ENCODE measurements at regions not wholly inside any gene's neighbourhood (a gene's known extent, or its start where the extent isn't known, plus 50 kb on each side); places are given as distances from the start of the nearest gene placed in this dataset.

DNA sequence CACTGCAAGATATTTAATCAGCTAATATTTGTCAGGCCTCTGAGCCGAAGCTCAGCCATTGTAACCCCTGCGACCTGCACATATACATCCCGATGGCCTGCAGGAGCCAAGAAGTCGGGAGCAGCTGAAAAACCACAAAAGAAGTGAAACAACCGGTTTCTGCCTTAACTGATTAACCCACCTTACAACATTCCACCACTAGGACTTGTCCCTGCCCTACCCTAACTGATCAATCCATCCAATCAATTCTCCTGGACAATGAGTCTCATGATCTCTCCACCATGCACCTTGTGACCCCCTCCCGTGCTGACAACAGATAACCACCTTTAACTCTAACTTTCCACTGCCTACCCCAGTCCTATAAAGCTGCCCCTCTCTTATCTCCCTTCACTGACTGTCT lies 945.4 kb upstream of the GYPC start:
- H3K9ac ChIP-seq (ENCODE audit: low read length), result no peak overlapping the region
- no peaks in the 10 kb centered on the region for H3K36me3 ChIP-seq (ENCODE audit: control insufficient read depth, insufficient read depth, low read length, severe bottlenecking)
- H3K4me3 ChIP-seq (ENCODE audit: low read length), result no peak overlapping the region
- no peaks in the 10 kb centered on the region for H3K4me1 ChIP-seq (ENCODE audit: control insufficient read depth, insufficient read depth, low read length)
- no peaks in the 10 kb centered on the region for H3K27me3 ChIP-seq (replicated peaks; ENCODE audit: control insufficient read depth, insufficient read depth, low read length)
- no peaks in the 10 kb centered on the region for H3K9me3 ChIP-seq (ENCODE audit: control insufficient read depth, low read length)
- no peak for DNase-seq (ENCODE audit: low read depth)

GRCh38 chr2:125711075-125711474 lies 944.9 kb upstream of the GYPC start:
- H3K9ac ChIP-seq (ENCODE audit: low read length), result no peak overlapping the region
- no peaks in the 10 kb centered on the region for H3K9me3 ChIP-seq (ENCODE audit: control insufficient read depth, low read length)
- H3K4me1 ChIP-seq (ENCODE audit: control insufficient read depth, insufficient read depth, low read length), result no peaks in the 10 kb centered on the region
- H3K36me3 ChIP-seq (ENCODE audit: control insufficient read depth, insufficient read depth, low read length, severe bottlenecking), result no peaks in the 10 kb centered on the region
- H3K27me3 ChIP-seq (replicated peaks; ENCODE audit: control insufficient read depth, insufficient read depth, low read length), result no peaks in the 10 kb centered on the region
- no peak for DNase-seq (ENCODE audit: low read depth)
- H3K4me3 ChIP-seq (ENCODE audit: low read length), result no peak overlapping the region

DNA sequence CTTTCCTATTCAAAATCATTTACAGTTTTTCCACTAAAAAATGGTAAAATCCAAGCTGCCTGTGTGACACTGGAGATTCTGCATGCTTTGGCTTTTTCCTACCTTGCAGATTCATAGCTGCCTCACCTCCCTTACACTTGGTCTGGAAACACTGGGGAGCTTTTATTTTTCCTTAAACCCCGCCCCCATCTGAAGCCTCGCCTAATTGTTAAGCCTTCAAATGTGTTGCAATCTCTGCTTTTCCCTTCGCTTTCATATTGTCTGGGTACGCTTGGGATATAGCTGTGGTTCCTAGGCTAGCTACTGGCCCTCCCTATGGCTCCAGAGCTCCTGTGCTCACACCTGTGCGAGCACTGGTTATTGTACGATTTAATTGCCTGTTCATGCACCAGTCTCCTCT lies 942.4 kb upstream of the GYPC start:
- H3K4me3 ChIP-seq (ENCODE audit: low read length), result no peak overlapping the region
- no peak overlapping the region for H3K9ac ChIP-seq (ENCODE audit: low read length)
- no peaks in the 10 kb centered on the region for H3K4me1 ChIP-seq (ENCODE audit: control insufficient read depth, insufficient read depth, low read length)
- no peaks in the 10 kb centered on the region for H3K27me3 ChIP-seq (replicated peaks; ENCODE audit: control insufficient read depth, insufficient read depth, low read length)
- H3K9me3 ChIP-seq (ENCODE audit: control insufficient read depth, low read length), result no peaks in the 10 kb centered on the region
- DNase-seq (ENCODE audit: low read depth), result no peak
- no peaks in the 10 kb centered on the region for H3K36me3 ChIP-seq (ENCODE audit: control insufficient read depth, insufficient read depth, low read length, severe bottlenecking)

GRCh38 chr2:125721072-125721721 lies 934.8 kb upstream of the GYPC start:
- Histone ChIP-seq H3K4me3 (ENCODE audit: low read length) (no peak overlapping the region), H3K27me3 (replicated peaks; ENCODE audit: control insufficient read depth, insufficient read depth, low read length) (no peaks in the 10 kb centered on the region), H3K4me1 (ENCODE audit: control insufficient read depth, insufficient read depth, low read length) (no peaks in the 10 kb centered on the region), H3K9me3 (ENCODE audit: control insufficient read depth, low read length) (no peaks in the 10 kb centered on the region), H3K36me3 (ENCODE audit: control insufficient read depth, insufficient read depth, low read length, severe bottlenecking) (no peaks in the 10 kb centered on the region), H3K9ac (ENCODE audit: low read length) (no peak overlapping the region)
- no peak for DNase-seq (ENCODE audit: low read depth)

DNA sequence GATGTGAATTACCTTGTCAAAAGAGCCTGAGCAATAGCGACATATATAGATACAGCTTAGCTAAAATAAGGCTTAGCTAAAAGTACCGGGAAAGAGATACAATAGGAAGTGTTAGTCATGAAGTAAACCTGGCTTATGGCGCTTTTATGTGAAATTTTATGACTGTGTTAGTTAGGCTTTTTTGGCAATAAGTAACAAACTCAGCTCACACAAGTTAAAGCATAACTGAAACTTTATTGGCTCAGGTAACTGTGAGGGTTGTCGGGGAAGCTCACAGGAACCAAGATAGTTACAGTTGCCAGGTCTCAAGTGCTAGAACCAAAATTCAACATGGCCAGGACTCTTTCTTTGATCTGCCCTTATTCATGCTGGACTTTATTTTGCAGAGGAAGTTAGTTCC lies 925.0 kb upstream of the GYPC start:
- Histone ChIP-seq H3K9me3 (ENCODE audit: control insufficient read depth, low read length) (no peaks in the 10 kb centered on the region), H3K36me3 (ENCODE audit: control insufficient read depth, insufficient read depth, low read length, severe bottlenecking) (no peaks in the 10 kb centered on the region), H3K4me3 (ENCODE audit: low read length) (no peak overlapping the region), H3K27me3 (replicated peaks; ENCODE audit: control insufficient read depth, insufficient read depth, low read length) (no peaks in the 10 kb centered on the region), H3K9ac (ENCODE audit: low read length) (no peak overlapping the region), H3K4me1 (ENCODE audit: control insufficient read depth, insufficient read depth, low read length) (no peaks in the 10 kb centered on the region)
- no peak for DNase-seq (ENCODE audit: low read depth)

DNA sequence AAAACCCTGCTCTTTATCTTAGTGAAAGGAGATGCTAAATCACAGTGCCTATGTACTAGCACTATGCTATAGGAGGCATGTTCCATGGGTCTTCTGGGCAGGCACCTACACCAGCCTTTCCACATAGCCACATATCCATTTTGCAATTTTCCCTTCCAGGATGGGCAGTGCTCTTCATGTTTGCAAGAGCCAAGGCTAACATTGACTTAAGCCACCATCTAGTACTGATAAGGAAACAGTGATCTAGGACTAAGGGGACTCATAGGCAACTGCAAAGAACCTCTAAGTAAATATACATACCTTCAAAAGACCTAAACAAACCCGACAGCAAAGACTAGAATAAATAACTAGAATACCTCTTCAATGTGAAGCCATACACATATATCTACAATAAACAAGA lies 919.7 kb upstream of the GYPC start:
- Histone ChIP-seq H3K9ac (ENCODE audit: low read length) (no peak overlapping the region), H3K4me3 (ENCODE audit: low read length) (no peak overlapping the region), H3K27me3 (replicated peaks; ENCODE audit: control insufficient read depth, insufficient read depth, low read length) (no peaks in the 10 kb centered on the region), H3K36me3 (ENCODE audit: control insufficient read depth, insufficient read depth, low read length, severe bottlenecking) (no peaks in the 10 kb centered on the region), H3K4me1 (ENCODE audit: control insufficient read depth, insufficient read depth, low read length) (no peaks in the 10 kb centered on the region), H3K9me3 (ENCODE audit: control insufficient read depth, low read length) (no peaks in the 10 kb centered on the region)
- DNase-seq (ENCODE audit: low read depth), result no peak

DNA sequence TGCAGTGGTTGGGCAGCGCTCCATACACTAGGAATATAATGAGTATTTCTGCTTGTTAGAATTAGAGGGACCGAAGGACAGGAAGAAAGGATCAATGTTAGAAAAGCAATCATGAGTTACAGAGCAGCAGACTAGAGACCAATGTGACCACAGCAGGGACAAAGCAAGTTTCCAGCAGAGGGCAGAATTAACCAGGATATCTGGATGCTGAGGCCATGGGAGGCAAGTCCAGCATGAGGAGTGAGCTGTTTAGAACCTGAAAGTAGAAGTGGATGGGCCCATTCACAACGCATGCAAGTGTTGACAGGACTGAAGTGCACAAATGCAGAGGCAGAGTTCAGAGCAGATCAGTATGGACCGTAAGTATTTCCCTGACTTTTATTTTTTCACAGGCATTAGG lies 910.4 kb upstream of the GYPC start:
- Histone ChIP-seq H3K4me1 (ENCODE audit: control insufficient read depth, insufficient read depth, low read length) (no peaks in the 10 kb centered on the region), H3K9me3 (ENCODE audit: control insufficient read depth, low read length) (no peaks in the 10 kb centered on the region), H3K9ac (ENCODE audit: low read length) (no peak overlapping the region), H3K4me3 (ENCODE audit: low read length) (no peak overlapping the region), H3K27me3 (replicated peaks; ENCODE audit: control insufficient read depth, insufficient read depth, low read length) (no peaks in the 10 kb centered on the region), H3K36me3 (ENCODE audit: control insufficient read depth, insufficient read depth, low read length, severe bottlenecking) (no peaks in the 10 kb centered on the region)
- DNase-seq (ENCODE audit: low read depth), result peak; percentile 1

DNA sequence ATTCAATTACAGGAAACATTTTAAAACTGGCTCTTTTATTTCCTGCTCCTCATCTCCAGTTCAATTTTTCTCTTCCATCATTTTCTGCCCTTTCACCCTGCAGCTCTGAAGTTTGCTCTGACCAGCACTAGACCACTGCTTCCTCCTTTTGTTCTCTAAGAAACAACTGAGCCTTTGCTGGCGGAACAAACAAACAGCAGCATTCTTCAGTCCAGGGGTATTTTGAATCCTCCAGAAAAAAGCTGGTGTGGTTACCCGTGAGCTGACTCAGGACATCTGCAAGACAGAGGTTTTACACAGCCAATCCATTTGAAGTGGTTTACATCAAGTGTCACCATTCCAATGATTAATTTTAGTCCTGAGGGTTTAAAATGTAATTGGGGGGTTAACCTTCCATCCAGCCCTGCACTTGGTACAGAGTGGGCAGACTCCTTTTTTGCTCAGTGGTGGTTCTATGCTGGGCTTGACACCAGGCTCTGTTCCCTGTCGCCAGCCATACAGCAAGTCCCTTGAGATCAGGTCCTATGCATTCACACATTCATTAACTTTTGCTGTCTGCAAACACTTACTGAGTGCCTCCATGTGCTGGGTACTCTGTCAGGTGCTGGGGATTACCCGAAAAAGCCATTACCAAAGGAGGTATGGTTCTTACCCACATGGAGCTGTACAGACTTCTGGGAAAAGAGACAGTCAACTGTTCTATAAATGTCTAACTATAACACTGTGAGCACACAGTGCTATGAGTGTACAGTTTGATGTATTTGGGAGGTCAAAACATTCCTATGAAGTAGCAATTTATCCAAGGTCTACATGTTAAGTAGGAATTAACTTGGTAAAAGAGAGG lies 909.4 kb upstream of the GYPC start:
- no peak for DNase-seq (ENCODE audit: low read depth)
- Histone ChIP-seq H3K36me3 (ENCODE audit: control insufficient read depth, insufficient read depth, low read length, severe bottlenecking) (no peaks in the 10 kb centered on the region), H3K9ac (ENCODE audit: low read length) (no peak overlapping the region), H3K4me3 (ENCODE audit: low read length) (no peak overlapping the region), H3K27me3 (replicated peaks; ENCODE audit: control insufficient read depth, insufficient read depth, low read length) (no peaks in the 10 kb centered on the region), H3K9me3 (ENCODE audit: control insufficient read depth, low read length) (no peaks in the 10 kb centered on the region), H3K4me1 (ENCODE audit: control insufficient read depth, insufficient read depth, low read length) (no peaks in the 10 kb centered on the region)

DNA sequence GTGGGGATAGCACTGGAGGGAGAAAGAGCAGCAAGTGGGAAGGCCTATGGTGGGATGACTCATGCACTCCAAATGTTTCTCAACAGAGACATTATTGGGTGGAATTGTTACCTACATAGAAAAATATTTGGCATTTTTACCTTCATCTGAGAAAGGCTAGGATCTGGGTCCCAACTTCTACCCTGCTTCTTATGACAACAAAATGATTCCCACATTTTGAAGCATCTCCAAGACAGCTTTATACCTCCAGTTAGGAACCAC lies 908.9 kb upstream of the GYPC start:
- DNase-seq (ENCODE audit: low read depth), result no peak
- no peak overlapping the region for H3K4me3 ChIP-seq (ENCODE audit: low read length)
- no peaks in the 10 kb centered on the region for H3K36me3 ChIP-seq (ENCODE audit: control insufficient read depth, insufficient read depth, low read length, severe bottlenecking)
- no peak overlapping the region for H3K9ac ChIP-seq (ENCODE audit: low read length)
- no peaks in the 10 kb centered on the region for H3K27me3 ChIP-seq (replicated peaks; ENCODE audit: control insufficient read depth, insufficient read depth, low read length)
- H3K9me3 ChIP-seq (ENCODE audit: control insufficient read depth, low read length), result no peaks in the 10 kb centered on the region
- no peaks in the 10 kb centered on the region for H3K4me1 ChIP-seq (ENCODE audit: control insufficient read depth, insufficient read depth, low read length)

- DNase-seq (ENCODE audit: low read depth), result no peak
- Histone ChIP-seq H3K9me3 (ENCODE audit: control insufficient read depth, low read length) (peaks cover 2% of the 10 kb centered on the region), H3K4me1 (ENCODE audit: control insufficient read depth, insufficient read depth, low read length) (no peaks in the 10 kb centered on the region), H3K36me3 (ENCODE audit: control insufficient read depth, insufficient read depth, low read length, severe bottlenecking) (no peaks in the 10 kb centered on the region), H3K9ac (ENCODE audit: low read length) (no peak overlapping the region), H3K4me3 (ENCODE audit: low read length) (no peak overlapping the region), H3K27me3 (replicated peaks; ENCODE audit: control insufficient read depth, insufficient read depth, low read length) (no peaks in the 10 kb centered on the region)
Measured at GRCh38 chr2:125756431-125756830, 899.5 kb upstream of the GYPC start.

GRCh38 chr2:125796784-125797183 lies 859.2 kb upstream of the GYPC start:
- peaks cover 7% of the 10 kb centered on the region for H3K9me3 ChIP-seq (ENCODE audit: control insufficient read depth, low read length)

DNA sequence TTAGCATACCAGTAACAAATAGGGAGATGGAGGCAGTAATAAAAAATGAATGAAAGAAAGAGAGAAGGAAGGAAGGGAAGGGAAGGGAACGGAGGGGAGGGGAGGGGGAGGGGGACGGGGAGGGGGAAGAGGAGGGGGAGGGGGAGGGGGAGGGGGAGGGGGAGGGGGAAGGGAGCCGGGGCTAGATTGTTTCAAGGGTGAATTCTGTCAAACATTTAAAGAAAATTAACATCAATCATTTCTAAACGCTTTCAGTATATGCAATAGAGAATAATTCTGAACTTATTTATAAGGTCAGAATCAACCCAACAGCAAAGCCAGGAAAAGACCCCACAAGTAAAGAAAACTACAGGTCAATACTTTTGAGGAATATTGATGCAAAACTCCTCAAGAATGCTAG lies 858.8 kb upstream of the GYPC start:
- Histone ChIP-seq H3K9ac (ENCODE audit: low read length) (no peak overlapping the region), H3K4me3 (ENCODE audit: low read length) (no peak overlapping the region), H3K9me3 (ENCODE audit: control insufficient read depth, low read length) (peaks cover 7% of the 10 kb centered on the region), H3K36me3 (ENCODE audit: control insufficient read depth, insufficient read depth, low read length, severe bottlenecking) (no peaks in the 10 kb centered on the region), H3K4me1 (ENCODE audit: control insufficient read depth, insufficient read depth, low read length) (no peaks in the 10 kb centered on the region), H3K27me3 (replicated peaks; ENCODE audit: control insufficient read depth, insufficient read depth, low read length) (no peaks in the 10 kb centered on the region)
- DNase-seq (ENCODE audit: low read depth), result no peak

More at GRCh38 chr2:125796784-125797183, 859.2 kb upstream of the GYPC start:
- Histone ChIP-seq H3K9ac (ENCODE audit: low read length) (no peak overlapping the region), H3K27me3 (replicated peaks; ENCODE audit: control insufficient read depth, insufficient read depth, low read length) (no peaks in the 10 kb centered on the region), H3K36me3 (ENCODE audit: control insufficient read depth, insufficient read depth, low read length, severe bottlenecking) (no peaks in the 10 kb centered on the region), H3K4me1 (ENCODE audit: control insufficient read depth, insufficient read depth, low read length) (no peaks in the 10 kb centered on the region), H3K4me3 (ENCODE audit: low read length) (no peak overlapping the region)
- DNase-seq (ENCODE audit: low read depth), result no peak

All from adipocyte (in vitro differentiated cells).